Mucosa of stomach (tissue), 1 donor: ENCODE measurements at regions not wholly inside any gene's neighbourhood (a gene's known extent, or its start where the extent isn't known, plus 50 kb on each side); places are given as distances from the start of the nearest gene placed in this dataset.

Experiments
- H3K27me3 ChIP-seq: one replicate; pipeline ENCODE4 v1.7.0; 2013; ENCODE audit warnings: mild to moderate bottlenecking, low read length; ENCODE audit not compliant: control insufficient read depth, insufficient read depth
- H3K36me3 ChIP-seq: one replicate; pipeline ENCODE4 v1.7.0; 2013; ENCODE audit warnings: low read length; ENCODE audit not compliant: control insufficient read depth, insufficient read depth
- H3K4me1 ChIP-seq: one replicate; pipeline ENCODE4 v1.7.0; 2013; ENCODE audit warnings: mild to moderate bottlenecking, low read length; ENCODE audit not compliant: control insufficient read depth, insufficient read depth
- H3K4me3 ChIP-seq: one replicate; pipeline ENCODE4 v1.7.0; 2013; ENCODE audit warnings: low read length
- H3K9ac ChIP-seq: one replicate; pipeline ENCODE4 v1.7.0; 2013; ENCODE audit warnings: mild to moderate bottlenecking, low read length, moderate library complexity
- H3K9me3 ChIP-seq: one replicate; pipeline ENCODE4 v1.7.0; 2013; ENCODE audit warnings: mild to moderate bottlenecking, low read length, moderate library complexity; ENCODE audit not compliant: control insufficient read depth
- donor health status: Pancreatic carcinoma.

- no peak overlapping the region for H3K9ac ChIP-seq
- H3K9me3 ChIP-seq, result no peaks in the 10 kb centered on the region
- H3K36me3 ChIP-seq, result no peaks in the 10 kb centered on the region
- H3K27me3 ChIP-seq, result no peaks in the 10 kb centered on the region
- H3K4me1 ChIP-seq, result no peaks in the 10 kb centered on the region
- H3K4me3 ChIP-seq, result no peak overlapping the region
These were observed 860.9 kb upstream of the CXADR start for GRCh38 chr21:16651956-16652355.

- H3K9ac ChIP-seq, result no peak overlapping the region
- no peaks in the 10 kb centered on the region for H3K9me3 ChIP-seq
- no peaks in the 10 kb centered on the region for H3K4me1 ChIP-seq
- no peak overlapping the region for H3K4me3 ChIP-seq
- H3K27me3 ChIP-seq, result no peaks in the 10 kb centered on the region
- no peaks in the 10 kb centered on the region for H3K36me3 ChIP-seq
These were observed 849.4 kb upstream of the CXADR start for GRCh38 chr21:16663436-16663835.

GRCh38 chr21:16667395-16667794 lies 845.4 kb upstream of the CXADR start:
- H3K27me3 ChIP-seq, result no peaks in the 10 kb centered on the region
- H3K4me1 ChIP-seq, result no peaks in the 10 kb centered on the region
- no peaks in the 10 kb centered on the region for H3K9me3 ChIP-seq

GRCh38 chr21:16674949-16675348 lies 837.9 kb upstream of the CXADR start:
- Histone ChIP-seq H3K36me3 (no peaks in the 10 kb centered on the region), H3K4me1 (no peaks in the 10 kb centered on the region), H3K4me3 (no peak overlapping the region), H3K27me3 (no peaks in the 10 kb centered on the region), H3K9me3 (no peaks in the 10 kb centered on the region), H3K9ac (no peak overlapping the region)

More at GRCh38 chr21:16667395-16667794, 845.4 kb upstream of the CXADR start:
- Histone ChIP-seq H3K9ac (no peak overlapping the region), H3K36me3 (no peaks in the 10 kb centered on the region), H3K4me3 (no peak overlapping the region)

GRCh38 chr21:16676391-16676790 lies 836.5 kb upstream of the CXADR start:
- H3K4me3 ChIP-seq, result no peak overlapping the region
- H3K9ac ChIP-seq, result no peak overlapping the region
- no peaks in the 10 kb centered on the region for H3K9me3 ChIP-seq
- H3K4me1 ChIP-seq, result no peaks in the 10 kb centered on the region
- no peaks in the 10 kb centered on the region for H3K36me3 ChIP-seq
- H3K27me3 ChIP-seq, result no peaks in the 10 kb centered on the region

GRCh38 chr21:16678429-16679160 lies 834.2 kb upstream of the CXADR start:
- no peaks in the 10 kb centered on the region for H3K4me1 ChIP-seq
- no peaks in the 10 kb centered on the region for H3K9me3 ChIP-seq
- no peaks in the 10 kb centered on the region for H3K27me3 ChIP-seq
- no peak overlapping the region for H3K9ac ChIP-seq
- H3K4me3 ChIP-seq, result no peak overlapping the region
- no peaks in the 10 kb centered on the region for H3K36me3 ChIP-seq

- no peak overlapping the region for H3K9ac ChIP-seq
- no peaks in the 10 kb centered on the region for H3K36me3 ChIP-seq
- no peaks in the 10 kb centered on the region for H3K27me3 ChIP-seq
- no peak overlapping the region for H3K4me3 ChIP-seq
- H3K9me3 ChIP-seq, result no peaks in the 10 kb centered on the region
- H3K4me1 ChIP-seq, result no peaks in the 10 kb centered on the region
These were observed 817.8 kb upstream of the CXADR start for GRCh38 chr21:16695074-16695473.

GRCh38 chr21:16707274-16707673 lies 805.6 kb upstream of the CXADR start:
- H3K36me3 ChIP-seq, result no peaks in the 10 kb centered on the region
- H3K4me1 ChIP-seq, result no peaks in the 10 kb centered on the region
- no peak overlapping the region for H3K4me3 ChIP-seq
- H3K9me3 ChIP-seq, result no peaks in the 10 kb centered on the region
- no peaks in the 10 kb centered on the region for H3K27me3 ChIP-seq
- H3K9ac ChIP-seq, result no peak overlapping the region

GRCh38 chr21:16708101-16708835 lies 804.6 kb upstream of the CXADR start:
- H3K4me1 ChIP-seq, result no peaks in the 10 kb centered on the region
- no peaks in the 10 kb centered on the region for H3K36me3 ChIP-seq
- H3K9ac ChIP-seq, result no peak overlapping the region
- H3K9me3 ChIP-seq, result no peaks in the 10 kb centered on the region
- H3K27me3 ChIP-seq, result no peaks in the 10 kb centered on the region
- no peak overlapping the region for H3K4me3 ChIP-seq

- Histone ChIP-seq H3K9ac (no peak overlapping the region), H3K9me3 (no peaks in the 10 kb centered on the region), H3K36me3 (no peaks in the 10 kb centered on the region), H3K4me3 (no peak overlapping the region), H3K27me3 (no peaks in the 10 kb centered on the region), H3K4me1 (no peaks in the 10 kb centered on the region)
These were observed 802.8 kb upstream of the CXADR start for GRCh38 chr21:16709866-16710550.

- Histone ChIP-seq H3K4me3 (no peak overlapping the region), H3K9me3 (no peaks in the 10 kb centered on the region), H3K27me3 (no peaks in the 10 kb centered on the region), H3K9ac (no peak overlapping the region), H3K4me1 (no peaks in the 10 kb centered on the region), H3K36me3 (no peaks in the 10 kb centered on the region)
These were observed 801.1 kb upstream of the CXADR start for GRCh38 chr21:16711757-16712156.
